ENCODE measurements at regions not wholly inside any gene's neighbourhood (a gene's known extent, or its start where the extent isn't known, plus 50 kb on each side); places are given as distances from the start of the nearest gene placed in this dataset.

DNA sequence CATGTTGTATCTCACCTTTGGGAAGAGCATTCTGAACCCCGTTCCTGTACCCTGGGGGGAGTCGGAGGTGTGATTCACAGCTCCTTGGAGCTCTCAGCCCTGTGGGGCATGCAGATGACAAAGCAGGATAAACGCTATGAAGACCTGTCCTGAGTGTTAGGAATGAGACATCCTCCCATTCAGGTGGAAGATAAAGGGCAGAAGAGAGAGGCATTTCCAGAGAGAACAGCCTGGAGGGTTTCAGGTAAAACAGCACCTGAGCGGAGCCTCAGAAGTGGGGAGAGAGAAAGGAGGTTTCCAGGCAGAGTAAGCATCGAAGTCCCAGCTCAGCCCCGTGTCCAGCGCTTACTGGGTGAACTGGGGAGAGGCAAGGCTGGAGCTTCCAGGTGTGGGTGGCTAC is 288.9 kb downstream of the KLF6 start:
- no peak for TF ChIP-seq POLR2A (IDR thresholded peaks at IDR 0.05; ENCODE audit: low read depth, low read length)
- no peak for TF ChIP-seq POLR2AphosphoS5 (IDR thresholded peaks at IDR 0.05; ENCODE audit: low read depth, low read length)

Measured in GM12892 (cell line).